RWPE1 (cell line): ENCODE measurements at regions not wholly inside any gene's neighbourhood (a gene's known extent, or its start where the extent isn't known, plus 50 kb on each side); places are given as distances from the start of the nearest gene placed in this dataset.
A peak's percentile ranks its signal among the peaks of the same experiment; 100 is the strongest.

ENCODE experiments used
- CTCF ChIA-PET: fragments of 350-600 bp; sonication (Branson Sonifier 250); formaldehyde crosslinking; extraction: SDS; loops from one replicate; lab custom pipeline; 2021; lab: Yijun Ruan, JAX
- POLR2A ChIA-PET: fragments of 400-600 bp; formaldehyde crosslinking; extraction: SDS; loops from one replicate; lab custom pipeline; 2020; ENCODE audit warnings: antibody characterized with exemption; ENCODE audit not compliant: low non-redundant PET; lab: Yijun Ruan, JAX
- DNase-seq: peaks from one replicate; pipeline ENCODE4 v3.0.0; 2012; ENCODE audit warnings: low spot score
- H3K27ac ChIP-seq: fragments of 450-650 bp; 2 replicates; pipeline ENCODE4 v1.5.1; 2017
- CTCF ChIP-seq: fragments of 450-650 bp; conservative IDR thresholded peaks from 2 replicates; pipeline ENCODE4 v1.5.1; 2017; ENCODE audit warnings: low read depth, mild to moderate bottlenecking

- TF ChIP-seq CTCF, result no peak
- ChIA-PET POLR2A (no interaction called here), CTCF (no interaction called here)
- no peak for DNase-seq
- H3K27ac ChIP-seq, result no peak overlapping the region
Measured at GRCh38 chr6:112863753-112864152, 516.6 kb downstream of the RFPL4B start.

- no peak overlapping the region for H3K27ac ChIP-seq
- no peak for TF ChIP-seq CTCF
- ChIA-PET CTCF (interaction anchor here (0.7 kb wide), 1 partner anchor 13 kb away, joined by 3 read pairs; no protein-coding TSS in a partner anchor), POLR2A (no interaction called here)
- DNase-seq, result no peak
Measured at GRCh38 chr6:112865131-112865530, 518.0 kb downstream of the RFPL4B start.

- H3K27ac ChIP-seq, result no peak overlapping the region
- DNase-seq, result no peak
- CTCF ChIA-PET, result no interaction called here
- TF ChIP-seq CTCF, result no peak
- POLR2A ChIA-PET, result no interaction called here
Measured at GRCh38 chr6:112874881-112875280, 527.8 kb downstream of the RFPL4B start.

- DNase-seq, result peak; percentile 9
- ChIA-PET CTCF (interaction anchor here (0.6 kb wide), 3 partner anchors 12 to 980 kb away, joined by 3 read pairs; no protein-coding TSS in a partner anchor), POLR2A (no interaction called here)
- TF ChIP-seq CTCF, result no peak
- H3K27ac ChIP-seq, result no peak overlapping the region
Measured at GRCh38 chr6:112877134-112878100, 530.3 kb downstream of the RFPL4B start.

- POLR2A ChIA-PET, result no interaction called here
- H3K27ac ChIP-seq, result no peak overlapping the region
- TF ChIP-seq CTCF, result no peak
- CTCF ChIA-PET, result interaction anchor here (0.5 to 0.6 kb wide), 2 partner anchors 10 to 1211 kb away, joined by 3 to 6 read pairs; no protein-coding TSS in a partner anchor
- no peak for DNase-seq
Measured at GRCh38 chr6:112879920-112880413, 532.8 kb downstream of the RFPL4B start.

DNA sequence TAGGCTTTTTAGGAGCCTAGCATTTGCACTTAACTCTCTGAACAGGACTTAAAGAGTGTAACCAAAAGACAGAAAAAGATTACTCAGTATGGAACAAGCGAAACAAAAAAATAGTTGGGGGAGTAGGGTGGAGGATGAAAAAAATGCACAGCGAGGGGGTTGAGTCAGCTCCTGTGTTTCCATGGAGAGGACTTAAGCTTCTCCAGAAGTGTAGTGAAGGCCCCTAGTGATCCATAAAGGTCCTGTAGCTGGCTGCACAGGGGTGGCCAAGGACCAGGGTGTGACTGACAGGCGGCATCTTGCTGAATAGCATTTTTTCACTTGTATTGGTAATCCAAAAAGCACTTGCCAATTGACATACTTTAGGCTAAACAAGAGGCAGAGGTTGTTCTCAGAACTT lies 533.9 kb downstream of the RFPL4B start:
- ChIA-PET POLR2A (no interaction called here), CTCF (interaction anchor here (0.6 to 0.7 kb wide), 3 partner anchors 79 to 718 kb away, joined by 3 to 4 read pairs (median 4); no protein-coding TSS in a partner anchor)
- TF ChIP-seq CTCF, result no peak
- no peak overlapping the region for H3K27ac ChIP-seq
- DNase-seq, result no peak
